Parathyroid adenoma (tissue), 2 donors: ENCODE measurements at regions not wholly inside any gene's neighbourhood (a gene's known extent, or its start where the extent isn't known, plus 50 kb on each side); places are given as distances from the start of the nearest gene placed in this dataset.

Source experiments
- H2AFZ ChIP-seq: fragments of 300-600 bp; sonication (generic); one replicate; pipeline ENCODE4 v1.7.0; 2017; ENCODE audit warnings: antibody characterized with exemption, mild to moderate bottlenecking
- H3K27ac ChIP-seq: fragments of 300-600 bp; sonication (generic); one replicate; pipeline ENCODE4 v1.7.0; 2017
- H3K27me3 ChIP-seq: fragments of 300-600 bp; sonication (generic); one replicate; pipeline ENCODE4 v1.7.0; 2017; ENCODE audit warnings: low read length; ENCODE audit not compliant: control insufficient read depth, insufficient read depth
- H3K36me3 ChIP-seq: fragments of 300-600 bp; sonication (generic); one replicate; pipeline ENCODE4 v1.7.0; 2017; ENCODE audit warnings: low read length; ENCODE audit not compliant: control insufficient read depth, insufficient read depth
- H3K4me1 ChIP-seq: fragments of 300-600 bp; sonication (generic); one replicate; pipeline ENCODE4 v1.7.0; 2017; ENCODE audit warnings: control low read depth
- H3K4me2 ChIP-seq: fragments of 300-600 bp; sonication (generic); one replicate; pipeline ENCODE4 v1.7.0; 2017; ENCODE audit warnings: low read length
- H3K4me3 ChIP-seq: fragments of 300-600 bp; sonication (generic); one replicate; pipeline ENCODE4 v1.7.0; 2017; ENCODE audit warnings: low read depth, low read length
- H3K79me2 ChIP-seq: fragments of 300-600 bp; sonication (generic); one replicate; pipeline ENCODE4 v1.7.0; 2017; ENCODE audit warnings: control low read depth
- H3K9ac ChIP-seq: fragments of 300-600 bp; sonication (generic); one replicate; pipeline ENCODE4 v1.7.0; 2017; ENCODE audit warnings: mild to moderate bottlenecking
- H3K9me3 ChIP-seq: fragments of 300-600 bp; sonication (generic); one replicate; pipeline ENCODE4 v1.7.0; 2017; ENCODE audit warnings: low read length; ENCODE audit not compliant: control insufficient read depth
- CTCF ChIP-seq: fragments of 300-600 bp; sonication (generic); IDR thresholded peaks from one replicate; pipeline ENCODE4 v1.7.0; 2017; ENCODE audit warnings: antibody characterized with exemption, mild to moderate bottlenecking
- donor health status: primary hyperparathyroidism.

GRCh38 chr21:35412231-35412630, 363.1 kb upstream of the RUNX1 start:
- no peak for TF ChIP-seq CTCF
- no peaks in the 10 kb centered on the region for H3K9me3 ChIP-seq
- no peak overlapping the region for H2AFZ ChIP-seq
- H3K27me3 ChIP-seq = no peaks in the 10 kb centered on the region
- no peak overlapping the region for H3K4me2 ChIP-seq
- no peak overlapping the region for H3K4me3 ChIP-seq
- H3K36me3 ChIP-seq = no peaks in the 10 kb centered on the region
- no peak overlapping the region for H3K9ac ChIP-seq
- H3K79me2 ChIP-seq = no peaks in the 10 kb centered on the region
- H3K27ac ChIP-seq = no peak overlapping the region
- no peaks in the 10 kb centered on the region for H3K4me1 ChIP-seq

- Histone ChIP-seq H2AFZ (no peak overlapping the region), H3K9me3 (no peaks in the 10 kb centered on the region), H3K9ac (no peak overlapping the region), H3K36me3 (no peaks in the 10 kb centered on the region), H3K4me2 (no peak overlapping the region), H3K4me3 (no peak overlapping the region), H3K27me3 (no peaks in the 10 kb centered on the region), H3K79me2 (no peaks in the 10 kb centered on the region), H3K4me1 (no peaks in the 10 kb centered on the region), H3K27ac (no peak overlapping the region)
- TF ChIP-seq CTCF = no peak
Observed at GRCh38 chr21:35411434-35411833, 362.3 kb upstream of the RUNX1 start.

- H3K27me3 ChIP-seq = no peaks in the 10 kb centered on the region
- no peak overlapping the region for H3K27ac ChIP-seq
- TF ChIP-seq CTCF = no peak
- H3K4me3 ChIP-seq = no peak overlapping the region
- no peak overlapping the region for H3K9ac ChIP-seq
- no peaks in the 10 kb centered on the region for H3K79me2 ChIP-seq
- H3K9me3 ChIP-seq = no peaks in the 10 kb centered on the region
- no peak overlapping the region for H3K4me2 ChIP-seq
- no peak overlapping the region for H2AFZ ChIP-seq
- no peaks in the 10 kb centered on the region for H3K4me1 ChIP-seq
- no peaks in the 10 kb centered on the region for H3K36me3 ChIP-seq
Observed at GRCh38 chr21:35410656-35411055, 361.6 kb upstream of the RUNX1 start.

- Histone ChIP-seq H3K9ac (no peak overlapping the region), H3K27ac (no peak overlapping the region), H3K9me3 (no peaks in the 10 kb centered on the region), H3K4me2 (no peak overlapping the region), H3K4me3 (no peak overlapping the region), H2AFZ (no peak overlapping the region), H3K27me3 (no peaks in the 10 kb centered on the region), H3K79me2 (no peaks in the 10 kb centered on the region), H3K36me3 (no peaks in the 10 kb centered on the region), H3K4me1 (no peaks in the 10 kb centered on the region)
- TF ChIP-seq CTCF = no peak
Observed at GRCh38 chr21:35410123-35410522, 361.0 kb upstream of the RUNX1 start.

- H2AFZ ChIP-seq = no peak overlapping the region
- H3K4me3 ChIP-seq = no peak overlapping the region
- no peaks in the 10 kb centered on the region for H3K27me3 ChIP-seq
- H3K4me1 ChIP-seq = no peaks in the 10 kb centered on the region
- H3K9ac ChIP-seq = no peak overlapping the region
- no peaks in the 10 kb centered on the region for H3K9me3 ChIP-seq
- no peaks in the 10 kb centered on the region for H3K36me3 ChIP-seq
- no peak for TF ChIP-seq CTCF
- no peak overlapping the region for H3K4me2 ChIP-seq
- H3K79me2 ChIP-seq = no peaks in the 10 kb centered on the region
- H3K27ac ChIP-seq = no peak overlapping the region
Observed at GRCh38 chr21:35408401-35408800, 359.3 kb upstream of the RUNX1 start.
